ENCODE measurements at regions not wholly inside any gene's neighbourhood (a gene's known extent, or its start where the extent isn't known, plus 50 kb on each side); places are given as distances from the start of the nearest gene placed in this dataset.

- H3K9me3 Mint-ChIP-seq, result peaks cover 18% of the 10 kb centered on the region
These were observed 492.5 kb downstream of the FUT8 start for GRCh38 chr14:65904988-65905387.

GRCh38 chr14:65906344-65906743 lies 493.8 kb downstream of the FUT8 start:
- Mint-ChIP-seq H3K27me3 (ENCODE audit: low read depth) (peaks cover 15% of the 10 kb centered on the region), H3K27ac (no peak overlapping the region), H3K36me3 (no peaks in the 10 kb centered on the region), H3K4me3 (no peak overlapping the region), H3K9me3 (peaks cover 6% of the 10 kb centered on the region), H3K4me1 (no peaks in the 10 kb centered on the region)
- no peak for DNase-seq (ENCODE audit: low spot score in 2 of 2, unreplicated experiment in 2 of 2)
- no peak for TF ChIP-seq CTCF (IDR thresholded peaks at IDR 0.05; ENCODE audit: unreplicated experiment)

More at GRCh38 chr14:65904988-65905387, 492.5 kb downstream of the FUT8 start:
- no peak for DNase-seq (ENCODE audit: low spot score in 2 of 2, unreplicated experiment in 2 of 2)
- no peaks in the 10 kb centered on the region for H3K4me1 Mint-ChIP-seq
- TF ChIP-seq CTCF (IDR thresholded peaks at IDR 0.05; ENCODE audit: unreplicated experiment), result no peak
- H3K4me3 Mint-ChIP-seq, result no peak overlapping the region
- peaks cover 3% of the 10 kb centered on the region for H3K36me3 Mint-ChIP-seq
- peaks cover 15% of the 10 kb centered on the region for H3K27me3 Mint-ChIP-seq (ENCODE audit: low read depth)
- no peak overlapping the region for H3K27ac Mint-ChIP-seq

GRCh38 chr14:65906948-65907347 lies 494.4 kb downstream of the FUT8 start:
- peaks cover 1% of the 10 kb centered on the region for H3K9me3 Mint-ChIP-seq
- TF ChIP-seq CTCF (IDR thresholded peaks at IDR 0.05; ENCODE audit: unreplicated experiment), result no peak
- no peak for DNase-seq (ENCODE audit: low spot score in 2 of 2, unreplicated experiment in 2 of 2)
- H3K4me1 Mint-ChIP-seq, result no peaks in the 10 kb centered on the region
- H3K36me3 Mint-ChIP-seq, result no peaks in the 10 kb centered on the region
- H3K27me3 Mint-ChIP-seq (ENCODE audit: low read depth), result peaks cover 15% of the 10 kb centered on the region
- H3K27ac Mint-ChIP-seq, result no peak overlapping the region
- H3K4me3 Mint-ChIP-seq, result no peak overlapping the region

GRCh38 chr14:65910108-65910786 lies 497.7 kb downstream of the FUT8 start:
- Mint-ChIP-seq H3K4me3 (no peak overlapping the region), H3K27ac (no peak overlapping the region), H3K4me1 (no peaks in the 10 kb centered on the region), H3K27me3 (ENCODE audit: low read depth) (peaks cover 24% of the 10 kb centered on the region), H3K9me3 (no peaks in the 10 kb centered on the region), H3K36me3 (no peaks in the 10 kb centered on the region)
- TF ChIP-seq CTCF (IDR thresholded peaks at IDR 0.05; ENCODE audit: unreplicated experiment), result no peak
- DNase-seq (ENCODE audit: low spot score in 2 of 2, unreplicated experiment in 2 of 2), result no peak

GRCh38 chr14:65915125-65915524 lies 502.6 kb downstream of the FUT8 start:
- H3K4me1 Mint-ChIP-seq, result no peaks in the 10 kb centered on the region
- no peak overlapping the region for H3K27ac Mint-ChIP-seq
- H3K9me3 Mint-ChIP-seq, result no peaks in the 10 kb centered on the region
- no peak overlapping the region for H3K4me3 Mint-ChIP-seq
- H3K27me3 Mint-ChIP-seq (ENCODE audit: low read depth), result peaks cover 9% of the 10 kb centered on the region
- no peaks in the 10 kb centered on the region for H3K36me3 Mint-ChIP-seq
- no peak for TF ChIP-seq CTCF (IDR thresholded peaks at IDR 0.05; ENCODE audit: unreplicated experiment)
- no peak for DNase-seq (ENCODE audit: low spot score in 2 of 2, unreplicated experiment in 2 of 2)
